ENCODE measurements at regions not wholly inside any gene's neighbourhood (a gene's known extent, or its start where the extent isn't known, plus 50 kb on each side); places are given as distances from the start of the nearest gene placed in this dataset.

DNA sequence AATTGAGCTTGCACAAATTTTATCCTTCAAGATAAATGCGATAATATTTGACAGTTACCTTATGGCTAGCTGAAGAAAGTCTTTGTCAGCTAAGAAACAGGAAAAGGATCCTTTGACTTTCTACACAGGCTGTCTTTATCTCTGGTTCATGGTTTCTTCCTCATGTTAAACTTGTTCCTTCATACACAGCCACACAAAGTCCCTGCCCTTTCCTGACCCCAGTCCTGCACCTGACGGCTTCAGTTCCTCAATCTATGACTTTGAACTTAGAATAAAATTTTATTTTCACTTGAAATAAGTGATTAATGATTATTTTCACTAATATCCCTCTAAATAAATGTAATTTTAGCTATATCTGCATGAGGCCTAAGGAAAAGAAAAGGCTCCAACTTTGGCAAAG lies 77.8 kb upstream of the PRSS1 start (continued):
- TF ChIP-seq TEAD4 (CRISPR knock-in tag; IDR thresholded peaks at IDR 0.05) = no peak
- TF ChIP-seq, protein P1, sequence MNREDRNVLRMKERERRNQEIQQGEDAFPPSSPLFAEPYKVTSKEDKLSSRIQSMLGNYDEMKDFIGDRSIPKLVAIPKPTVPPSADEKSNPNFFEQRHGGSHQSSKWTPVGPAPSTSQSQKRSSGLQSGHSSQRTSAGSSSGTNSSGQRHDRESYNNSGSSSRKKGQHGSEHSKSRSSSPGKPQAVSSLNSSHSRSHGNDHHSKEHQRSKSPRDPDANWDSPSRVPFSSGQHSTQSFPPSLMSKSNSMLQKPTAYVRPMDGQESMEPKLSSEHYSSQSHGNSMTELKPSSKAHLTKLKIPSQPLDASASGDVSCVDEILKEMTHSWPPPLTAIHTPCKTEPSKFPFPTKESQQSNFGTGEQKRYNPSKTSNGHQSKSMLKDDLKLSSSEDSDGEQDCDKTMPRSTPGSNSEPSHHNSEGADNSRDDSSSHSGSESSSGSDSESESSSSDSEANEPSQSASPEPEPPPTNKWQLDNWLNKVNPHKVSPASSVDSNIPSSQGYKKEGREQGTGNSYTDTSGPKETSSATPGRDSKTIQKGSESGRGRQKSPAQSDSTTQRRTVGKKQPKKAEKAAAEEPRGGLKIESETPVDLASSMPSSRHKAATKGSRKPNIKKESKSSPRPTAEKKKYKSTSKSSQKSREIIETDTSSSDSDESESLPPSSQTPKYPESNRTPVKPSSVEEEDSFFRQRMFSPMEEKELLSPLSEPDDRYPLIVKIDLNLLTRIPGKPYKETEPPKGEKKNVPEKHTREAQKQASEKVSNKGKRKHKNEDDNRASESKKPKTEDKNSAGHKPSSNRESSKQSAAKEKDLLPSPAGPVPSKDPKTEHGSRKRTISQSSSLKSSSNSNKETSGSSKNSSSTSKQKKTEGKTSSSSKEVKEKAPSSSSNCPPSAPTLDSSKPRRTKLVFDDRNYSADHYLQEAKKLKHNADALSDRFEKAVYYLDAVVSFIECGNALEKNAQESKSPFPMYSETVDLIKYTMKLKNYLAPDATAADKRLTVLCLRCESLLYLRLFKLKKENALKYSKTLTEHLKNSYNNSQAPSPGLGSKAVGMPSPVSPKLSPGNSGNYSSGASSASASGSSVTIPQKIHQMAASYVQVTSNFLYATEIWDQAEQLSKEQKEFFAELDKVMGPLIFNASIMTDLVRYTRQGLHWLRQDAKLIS (CRISPR knock-in tag; IDR thresholded peaks at IDR 0.05; ENCODE audit: borderline replicate concordance) = no peak
- TF ChIP-seq, protein P2, sequence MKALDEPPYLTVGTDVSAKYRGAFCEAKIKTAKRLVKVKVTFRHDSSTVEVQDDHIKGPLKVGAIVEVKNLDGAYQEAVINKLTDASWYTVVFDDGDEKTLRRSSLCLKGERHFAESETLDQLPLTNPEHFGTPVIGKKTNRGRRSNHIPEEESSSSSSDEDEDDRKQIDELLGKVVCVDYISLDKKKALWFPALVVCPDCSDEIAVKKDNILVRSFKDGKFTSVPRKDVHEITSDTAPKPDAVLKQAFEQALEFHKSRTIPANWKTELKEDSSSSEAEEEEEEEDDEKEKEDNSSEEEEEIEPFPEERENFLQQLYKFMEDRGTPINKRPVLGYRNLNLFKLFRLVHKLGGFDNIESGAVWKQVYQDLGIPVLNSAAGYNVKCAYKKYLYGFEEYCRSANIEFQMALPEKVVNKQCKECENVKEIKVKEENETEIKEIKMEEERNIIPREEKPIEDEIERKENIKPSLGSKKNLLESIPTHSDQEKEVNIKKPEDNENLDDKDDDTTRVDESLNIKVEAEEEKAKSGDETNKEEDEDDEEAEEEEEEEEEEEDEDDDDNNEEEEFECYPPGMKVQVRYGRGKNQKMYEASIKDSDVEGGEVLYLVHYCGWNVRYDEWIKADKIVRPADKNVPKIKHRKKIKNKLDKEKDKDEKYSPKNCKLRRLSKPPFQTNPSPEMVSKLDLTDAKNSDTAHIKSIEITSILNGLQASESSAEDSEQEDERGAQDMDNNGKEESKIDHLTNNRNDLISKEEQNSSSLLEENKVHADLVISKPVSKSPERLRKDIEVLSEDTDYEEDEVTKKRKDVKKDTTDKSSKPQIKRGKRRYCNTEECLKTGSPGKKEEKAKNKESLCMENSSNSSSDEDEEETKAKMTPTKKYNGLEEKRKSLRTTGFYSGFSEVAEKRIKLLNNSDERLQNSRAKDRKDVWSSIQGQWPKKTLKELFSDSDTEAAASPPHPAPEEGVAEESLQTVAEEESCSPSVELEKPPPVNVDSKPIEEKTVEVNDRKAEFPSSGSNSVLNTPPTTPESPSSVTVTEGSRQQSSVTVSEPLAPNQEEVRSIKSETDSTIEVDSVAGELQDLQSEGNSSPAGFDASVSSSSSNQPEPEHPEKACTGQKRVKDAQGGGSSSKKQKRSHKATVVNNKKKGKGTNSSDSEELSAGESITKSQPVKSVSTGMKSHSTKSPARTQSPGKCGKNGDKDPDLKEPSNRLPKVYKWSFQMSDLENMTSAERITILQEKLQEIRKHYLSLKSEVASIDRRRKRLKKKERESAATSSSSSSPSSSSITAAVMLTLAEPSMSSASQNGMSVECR (CRISPR knock-in tag; IDR thresholded peaks at IDR 0.05; ENCODE audit: borderline replicate concordance) = no peak

DNA sequence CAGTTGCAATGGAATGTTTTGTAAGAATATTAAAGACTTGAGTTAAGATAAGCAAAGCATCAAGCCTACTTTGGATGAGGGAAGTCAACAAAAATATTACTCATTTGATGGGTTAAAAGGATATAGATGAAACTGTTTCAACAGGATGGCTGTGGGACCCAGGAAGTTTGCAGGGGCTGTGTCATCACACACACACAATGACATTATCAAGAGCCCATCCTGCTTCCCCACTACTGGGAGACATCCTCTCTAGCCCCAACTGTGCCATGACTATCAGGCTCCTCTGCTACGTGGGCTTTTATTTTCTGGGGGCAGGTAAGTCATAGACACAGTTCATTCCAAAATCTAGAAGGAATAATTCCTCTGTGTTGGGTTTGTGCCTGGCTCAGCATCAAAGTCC lies 78.8 kb upstream of the PRSS1 start:
- H3K27me3 Mint-ChIP-seq (ENCODE audit: low read depth) = no peaks in the 10 kb centered on the region
- ATAC-seq (no peak), DNase-seq (ENCODE audit: low spot score) (no peak)
- no peak overlapping the region for H3K4me3 Mint-ChIP-seq
- H3K4me1 Mint-ChIP-seq = no peaks in the 10 kb centered on the region
- H3K36me3 Mint-ChIP-seq = no peaks in the 10 kb centered on the region
- peaks cover 4% of the 10 kb centered on the region; the same call in 1 of the 2 replicates for H3K9me3 Mint-ChIP-seq
- H3K27ac Mint-ChIP-seq = no peak overlapping the region
- POLR2A ChIA-PET = no interaction called here
- CTCF ChIA-PET = interaction anchor here (1.0 to 3.0 kb wide), 2 partner anchors 113 to 136 kb away, joined by 3 to 26 read pairs; no protein-coding TSS in a partner anchor
- no peak for TF ChIP-seq SMAD3 (CRISPR knock-in tag; IDR thresholded peaks at IDR 0.05; ENCODE audit: borderline replicate concordance)
- TF ChIP-seq NR2C2 (CRISPR knock-in tag; IDR thresholded peaks at IDR 0.05) = no peak
- TF ChIP-seq, protein P3, sequence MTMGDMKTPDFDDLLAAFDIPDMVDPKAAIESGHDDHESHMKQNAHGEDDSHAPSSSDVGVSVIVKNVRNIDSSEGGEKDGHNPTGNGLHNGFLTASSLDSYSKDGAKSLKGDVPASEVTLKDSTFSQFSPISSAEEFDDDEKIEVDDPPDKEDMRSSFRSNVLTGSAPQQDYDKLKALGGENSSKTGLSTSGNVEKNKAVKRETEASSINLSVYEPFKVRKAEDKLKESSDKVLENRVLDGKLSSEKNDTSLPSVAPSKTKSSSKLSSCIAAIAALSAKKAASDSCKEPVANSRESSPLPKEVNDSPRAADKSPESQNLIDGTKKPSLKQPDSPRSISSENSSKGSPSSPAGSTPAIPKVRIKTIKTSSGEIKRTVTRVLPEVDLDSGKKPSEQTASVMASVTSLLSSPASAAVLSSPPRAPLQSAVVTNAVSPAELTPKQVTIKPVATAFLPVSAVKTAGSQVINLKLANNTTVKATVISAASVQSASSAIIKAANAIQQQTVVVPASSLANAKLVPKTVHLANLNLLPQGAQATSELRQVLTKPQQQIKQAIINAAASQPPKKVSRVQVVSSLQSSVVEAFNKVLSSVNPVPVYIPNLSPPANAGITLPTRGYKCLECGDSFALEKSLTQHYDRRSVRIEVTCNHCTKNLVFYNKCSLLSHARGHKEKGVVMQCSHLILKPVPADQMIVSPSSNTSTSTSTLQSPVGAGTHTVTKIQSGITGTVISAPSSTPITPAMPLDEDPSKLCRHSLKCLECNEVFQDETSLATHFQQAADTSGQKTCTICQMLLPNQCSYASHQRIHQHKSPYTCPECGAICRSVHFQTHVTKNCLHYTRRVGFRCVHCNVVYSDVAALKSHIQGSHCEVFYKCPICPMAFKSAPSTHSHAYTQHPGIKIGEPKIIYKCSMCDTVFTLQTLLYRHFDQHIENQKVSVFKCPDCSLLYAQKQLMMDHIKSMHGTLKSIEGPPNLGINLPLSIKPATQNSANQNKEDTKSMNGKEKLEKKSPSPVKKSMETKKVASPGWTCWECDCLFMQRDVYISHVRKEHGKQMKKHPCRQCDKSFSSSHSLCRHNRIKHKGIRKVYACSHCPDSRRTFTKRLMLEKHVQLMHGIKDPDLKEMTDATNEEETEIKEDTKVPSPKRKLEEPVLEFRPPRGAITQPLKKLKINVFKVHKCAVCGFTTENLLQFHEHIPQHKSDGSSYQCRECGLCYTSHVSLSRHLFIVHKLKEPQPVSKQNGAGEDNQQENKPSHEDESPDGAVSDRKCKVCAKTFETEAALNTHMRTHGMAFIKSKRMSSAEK (CRISPR knock-in tag; IDR thresholded peaks at IDR 0.05; ENCODE audit: borderline replicate concordance) = no peak
- TF ChIP-seq ZNF317 (CRISPR knock-in tag; IDR thresholded peaks at IDR 0.05; ENCODE audit: borderline replicate concordance, low read depth) = no peak
- TF ChIP-seq ZNF396 (CRISPR knock-in tag; IDR thresholded peaks at IDR 0.05; ENCODE audit: borderline replicate concordance) = no peak
- TF ChIP-seq RELA (CRISPR knock-in tag; IDR thresholded peaks at IDR 0.05; ENCODE audit: borderline replicate concordance) = no peak
- TF ChIP-seq, protein P4, sequence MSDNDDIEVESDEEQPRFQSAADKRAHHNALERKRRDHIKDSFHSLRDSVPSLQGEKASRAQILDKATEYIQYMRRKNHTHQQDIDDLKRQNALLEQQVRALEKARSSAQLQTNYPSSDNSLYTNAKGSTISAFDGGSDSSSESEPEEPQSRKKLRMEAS (CRISPR knock-in tag; IDR thresholded peaks at IDR 0.05) = no peak
- TF ChIP-seq, protein P1 (CRISPR knock-in tag; IDR thresholded peaks at IDR 0.05; ENCODE audit: borderline replicate concordance) = no peak
- TF ChIP-seq TEAD1 (CRISPR knock-in tag; IDR thresholded peaks at IDR 0.05) = no peak
- no peak for TF ChIP-seq ATF6 (CRISPR knock-in tag; IDR thresholded peaks at IDR 0.05)
- TF ChIP-seq HMGA2 (CRISPR knock-in tag; IDR thresholded peaks at IDR 0.05) = no peak
- TF ChIP-seq ZBTB21 (CRISPR knock-in tag; IDR thresholded peaks at IDR 0.05; ENCODE audit: borderline replicate concordance) = no peak
- TF ChIP-seq ATF3 (CRISPR knock-in tag; conservative IDR thresholded peaks at IDR 0.05) = no peak
- no peak for TF ChIP-seq TCF7 (CRISPR knock-in tag; IDR thresholded peaks at IDR 0.05; ENCODE audit: low read depth)
